ENCODE measurements at regions not wholly inside any gene's neighbourhood (a gene's known extent, or its start where the extent isn't known, plus 50 kb on each side); places are given as distances from the start of the nearest gene placed in this dataset.
A peak's percentile ranks its signal among the peaks of the same experiment; 100 is the strongest.

GRCh38 chr5:67401172-67401571 is 204.6 kb upstream of the CD180 start:
- DNase-seq (ENCODE audit: low spot score) (no peak), ATAC-seq (no peak)

GRCh38 chr5:67400752-67401151 is 204.2 kb upstream of the CD180 start:
- ATAC-seq (no peak), DNase-seq (ENCODE audit: low spot score) (no peak)

- peak; percentile 81 for ATAC-seq
- DNase-seq (ENCODE audit: low spot score): no peak
Observed at GRCh38 chr5:67395790-67396418, 199.3 kb upstream of the CD180 start.

GRCh38 chr5:67393211-67393610 is 196.6 kb upstream of the CD180 start:
- DNase-seq (ENCODE audit: low spot score) (no peak), ATAC-seq (no peak)

- DNase-seq (ENCODE audit: low spot score): no peak
- no peak for ATAC-seq
Observed at GRCh38 chr5:67390935-67391334, 194.3 kb upstream of the CD180 start.

GRCh38 chr5:67383451-67383850 is 186.9 kb upstream of the CD180 start:
- ATAC-seq (no peak), DNase-seq (ENCODE audit: low spot score) (no peak)

- DNase-seq (ENCODE audit: low spot score): no peak
Observed at GRCh38 chr5:67381236-67381880, 184.8 kb upstream of the CD180 start.

GRCh38 chr5:67380431-67380830 is 183.8 kb upstream of the CD180 start:
- ATAC-seq: no peak
- no peak for DNase-seq (ENCODE audit: low spot score)

More at GRCh38 chr5:67381236-67381880, 184.8 kb upstream of the CD180 start:
- ATAC-seq: no peak

- ATAC-seq: no peak
- DNase-seq (ENCODE audit: low spot score): no peak
Observed at GRCh38 chr5:67379753-67380152, 183.2 kb upstream of the CD180 start.

- no peak for DNase-seq (ENCODE audit: low spot score)
- no peak for ATAC-seq
Observed at GRCh38 chr5:67378256-67378655, 181.7 kb upstream of the CD180 start.

GRCh38 chr5:67377631-67378030 is 181.0 kb upstream of the CD180 start:
- ATAC-seq: no peak
- no peak for DNase-seq (ENCODE audit: low spot score)

GRCh38 chr5:67375606-67376005 is 179.0 kb upstream of the CD180 start:
- DNase-seq (ENCODE audit: low spot score) (no peak), ATAC-seq (no peak)

- no peak for ATAC-seq
- DNase-seq (ENCODE audit: low spot score): no peak
Observed at GRCh38 chr5:67374378-67374777, 177.8 kb upstream of the CD180 start.

GRCh38 chr5:67373518-67373917 is 176.9 kb upstream of the CD180 start:
- DNase-seq (ENCODE audit: low spot score) (no peak), ATAC-seq (peak; percentile 61)

- ATAC-seq (peak; percentile 29), DNase-seq (ENCODE audit: low spot score) (no peak)
Observed at GRCh38 chr5:67372887-67373286, 176.3 kb upstream of the CD180 start.

GRCh38 chr5:67371924-67372323 is 175.3 kb upstream of the CD180 start:
- no peak for ATAC-seq
- no peak for DNase-seq (ENCODE audit: low spot score)

- ATAC-seq: peak; percentile 42
- no peak for DNase-seq (ENCODE audit: low spot score)
Observed at GRCh38 chr5:67366691-67367395, 170.2 kb upstream of the CD180 start.

GRCh38 chr5:67366276-67366675 is 169.7 kb upstream of the CD180 start:
- no peak for ATAC-seq
- no peak for DNase-seq (ENCODE audit: low spot score)

- ATAC-seq: peak; percentile 89
- DNase-seq (ENCODE audit: low spot score): peak; percentile 50
Observed at GRCh38 chr5:67364381-67364970, 167.9 kb upstream of the CD180 start.

- no peak for DNase-seq (ENCODE audit: low spot score)
Observed at GRCh38 chr5:67363963-67364362, 167.4 kb upstream of the CD180 start.

GRCh38 chr5:67363180-67363709 is 166.6 kb upstream of the CD180 start:
- ATAC-seq: no peak
- no peak for DNase-seq (ENCODE audit: low spot score)

More at GRCh38 chr5:67363963-67364362, 167.4 kb upstream of the CD180 start:
- no peak for ATAC-seq
